Lower lobe of right lung (tissue), 2 donors: ENCODE measurements at regions not wholly inside any gene's neighbourhood (a gene's known extent, or its start where the extent isn't known, plus 50 kb on each side); places are given as distances from the start of the nearest gene placed in this dataset.

Source experiments
- ATAC-seq, 2 donors: fragments of 200-7000 bp; cut with Tn5 transposase; one replicate each; pipeline ENCODE4 v1.9.1; 2020 to 2022; ENCODE audit warnings: mild to moderate bottlenecking in 2 of 2, moderate library complexity in 2 of 2
- DNase-seq: peaks from one replicate; pipeline ENCODE4 v3.0.0-alpha.2; 2020
- H3K27ac ChIP-seq: fragments of 200-600 bp; one replicate; pipeline ENCODE4 v1.8.0; 2022
- H3K27me3 ChIP-seq: fragments of 200-600 bp; one replicate; pipeline ENCODE4 v1.8.0; 2022; ENCODE audit warnings: low read depth
- H3K36me3 ChIP-seq: fragments of 200-600 bp; one replicate; pipeline ENCODE4 v1.8.0; 2022; ENCODE audit warnings: mild to moderate bottlenecking
- H3K4me1 ChIP-seq: fragments of 200-600 bp; one replicate; pipeline ENCODE4 v1.8.0; 2022
- H3K4me3 ChIP-seq: fragments of 200-600 bp; one replicate; pipeline ENCODE4 v1.8.0; 2022; ENCODE audit warnings: mild to moderate bottlenecking
- H3K9me3 ChIP-seq: fragments of 200-600 bp; one replicate; pipeline ENCODE4 v1.8.0; 2022
- intact Hi-C: fragments of 100-400 bp; cut with DNase I; formaldehyde crosslinking; loops from one replicate; pipeline ENCODE4 v1.11.0; 2022
- TF ChIP-seq, protein P1 (sequence below): fragments of 200-600 bp; IDR thresholded peaks from one replicate; pipeline ENCODE4 v1.8.0; 2022; ENCODE audit warnings: antibody characterized with exemption, mild to moderate bottlenecking
- donor health status: DM: no; HTN: yes; CAD: no; lungs with severe emphysema.

DNA sequence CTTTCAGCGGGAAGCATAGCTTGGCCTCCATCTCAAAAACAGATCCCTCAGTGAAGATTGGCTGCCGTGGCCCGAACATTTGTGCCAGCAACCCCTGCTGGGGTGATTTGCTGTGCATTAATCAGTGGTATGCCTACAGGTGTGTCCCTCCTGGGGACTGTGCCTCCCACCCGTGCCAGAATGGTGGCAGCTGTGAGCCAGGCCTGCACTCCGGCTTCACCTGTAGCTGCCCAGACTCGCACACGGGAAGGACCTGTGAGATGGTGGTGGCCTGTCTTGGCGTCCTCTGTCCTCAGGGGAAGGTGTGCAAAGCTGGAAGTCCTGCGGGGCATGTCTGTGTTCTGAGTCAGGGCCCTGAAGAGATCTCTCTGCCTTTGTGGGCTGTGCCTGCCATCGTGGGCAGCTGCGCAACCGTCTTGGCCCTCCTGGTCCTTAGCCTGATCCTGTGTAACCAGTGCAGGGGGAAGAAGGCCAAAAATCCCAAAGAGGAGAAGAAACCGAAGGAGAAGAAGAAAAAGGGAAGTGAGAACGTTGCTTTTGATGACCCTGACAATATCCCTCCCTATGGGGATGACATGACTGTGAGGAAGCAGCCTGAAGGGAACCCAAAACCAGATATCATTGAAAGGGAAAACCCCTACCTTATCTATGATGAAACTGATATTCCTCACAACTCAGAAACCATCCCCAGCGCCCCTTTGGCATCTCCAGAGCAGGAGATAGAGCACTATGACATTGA lies 175.4 kb downstream of the FAT4 start:
- ATAC-seq = no peak
- no peak overlapping the region for H3K27ac ChIP-seq
- no peak overlapping the region for H3K4me3 ChIP-seq
- DNase-seq = no peak
- H3K9me3 ChIP-seq = no peaks in the 10 kb centered on the region
- intact Hi-C loops = no loop called here
- H3K4me1 ChIP-seq = no peaks in the 10 kb centered on the region
- H3K36me3 ChIP-seq = peaks cover 16% of the 10 kb centered on the region
- TF ChIP-seq, protein P1, sequence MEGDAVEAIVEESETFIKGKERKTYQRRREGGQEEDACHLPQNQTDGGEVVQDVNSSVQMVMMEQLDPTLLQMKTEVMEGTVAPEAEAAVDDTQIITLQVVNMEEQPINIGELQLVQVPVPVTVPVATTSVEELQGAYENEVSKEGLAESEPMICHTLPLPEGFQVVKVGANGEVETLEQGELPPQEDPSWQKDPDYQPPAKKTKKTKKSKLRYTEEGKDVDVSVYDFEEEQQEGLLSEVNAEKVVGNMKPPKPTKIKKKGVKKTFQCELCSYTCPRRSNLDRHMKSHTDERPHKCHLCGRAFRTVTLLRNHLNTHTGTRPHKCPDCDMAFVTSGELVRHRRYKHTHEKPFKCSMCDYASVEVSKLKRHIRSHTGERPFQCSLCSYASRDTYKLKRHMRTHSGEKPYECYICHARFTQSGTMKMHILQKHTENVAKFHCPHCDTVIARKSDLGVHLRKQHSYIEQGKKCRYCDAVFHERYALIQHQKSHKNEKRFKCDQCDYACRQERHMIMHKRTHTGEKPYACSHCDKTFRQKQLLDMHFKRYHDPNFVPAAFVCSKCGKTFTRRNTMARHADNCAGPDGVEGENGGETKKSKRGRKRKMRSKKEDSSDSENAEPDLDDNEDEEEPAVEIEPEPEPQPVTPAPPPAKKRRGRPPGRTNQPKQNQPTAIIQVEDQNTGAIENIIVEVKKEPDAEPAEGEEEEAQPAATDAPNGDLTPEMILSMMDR = no peak
- no peaks in the 10 kb centered on the region for H3K27me3 ChIP-seq

DNA sequence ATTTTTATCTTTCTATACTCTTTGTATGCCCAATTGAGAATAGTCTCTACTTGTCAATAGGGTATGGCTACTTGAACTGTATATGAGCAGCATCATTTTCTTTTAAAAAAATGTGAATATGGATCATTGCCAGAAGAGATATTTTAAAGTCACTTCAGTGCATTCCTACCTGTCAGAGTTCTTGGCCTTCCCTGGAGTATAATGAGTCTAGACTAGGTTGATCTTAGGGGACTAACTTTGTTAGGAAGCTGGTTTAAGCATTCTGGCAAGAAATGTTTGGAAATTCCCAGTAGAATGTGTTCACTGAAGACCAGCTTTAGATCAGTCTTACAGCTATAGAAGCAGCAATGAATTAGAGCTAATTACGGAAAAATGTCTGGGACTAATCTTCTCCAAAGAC lies 178.2 kb downstream of the FAT4 start:
- ATAC-seq (no peak), DNase-seq (no peak)
- intact Hi-C loops = no loop called here
- TF ChIP-seq, protein P1 = no peak
- Histone ChIP-seq H3K27me3 (no peaks in the 10 kb centered on the region), H3K4me1 (no peaks in the 10 kb centered on the region), H3K27ac (no peak overlapping the region), H3K36me3 (peaks cover 11% of the 10 kb centered on the region), H3K4me3 (no peak overlapping the region), H3K9me3 (no peaks in the 10 kb centered on the region)

DNA sequence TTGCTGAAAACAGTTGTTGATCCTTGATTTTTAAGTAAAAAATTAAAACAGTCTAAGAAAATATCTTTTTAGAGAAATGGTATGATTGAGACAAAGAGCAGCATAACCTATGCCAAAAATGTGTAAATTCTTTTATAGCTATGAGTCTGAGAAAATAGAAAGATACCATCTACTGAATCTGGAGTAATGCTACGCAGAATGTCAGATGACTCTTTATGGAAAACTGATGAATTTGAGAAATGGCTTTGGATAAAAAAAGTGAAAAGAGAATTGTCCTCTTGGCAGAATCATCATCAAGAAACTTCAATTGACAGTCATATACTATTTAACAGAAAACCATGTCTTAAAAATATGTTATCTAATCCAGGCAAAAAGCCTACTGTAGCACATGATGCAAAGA lies 183.1 kb downstream of the FAT4 start:
- Histone ChIP-seq H3K27ac (no peak overlapping the region), H3K4me1 (no peaks in the 10 kb centered on the region), H3K4me3 (no peak overlapping the region), H3K36me3 (no peaks in the 10 kb centered on the region), H3K9me3 (no peaks in the 10 kb centered on the region), H3K27me3 (no peaks in the 10 kb centered on the region)
- intact Hi-C loops = no loop called here
- ATAC-seq (no peak), DNase-seq (no peak)
- TF ChIP-seq, protein P1 = no peak

DNA sequence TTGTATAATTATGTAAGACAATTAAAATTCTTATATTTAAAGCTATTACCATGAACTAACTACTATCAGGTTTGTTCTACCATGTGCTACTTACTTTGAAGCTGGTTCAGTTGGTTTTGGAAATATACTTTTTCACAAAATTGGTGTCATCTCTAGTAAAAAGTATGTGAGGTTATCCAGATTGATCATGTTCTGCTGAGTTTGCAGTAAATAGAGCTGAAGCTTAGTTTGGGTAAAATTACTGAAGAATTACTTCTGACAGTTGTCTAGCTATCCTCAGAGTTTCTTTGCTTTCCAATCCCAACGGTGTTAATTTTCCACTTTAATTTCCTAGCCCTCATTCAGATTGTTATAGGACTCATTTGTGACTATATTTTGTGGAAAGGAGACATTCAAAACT lies 184.2 kb downstream of the FAT4 start:
- DNase-seq = no peak
- TF ChIP-seq, protein P1 = no peak
- no peaks in the 10 kb centered on the region for H3K4me1 ChIP-seq
- intact Hi-C loops = no loop called here
- H3K27ac ChIP-seq = no peak overlapping the region
- no peak overlapping the region for H3K4me3 ChIP-seq
- ATAC-seq = no peak
- no peaks in the 10 kb centered on the region for H3K36me3 ChIP-seq
- no peaks in the 10 kb centered on the region for H3K27me3 ChIP-seq
- no peaks in the 10 kb centered on the region for H3K9me3 ChIP-seq

DNA sequence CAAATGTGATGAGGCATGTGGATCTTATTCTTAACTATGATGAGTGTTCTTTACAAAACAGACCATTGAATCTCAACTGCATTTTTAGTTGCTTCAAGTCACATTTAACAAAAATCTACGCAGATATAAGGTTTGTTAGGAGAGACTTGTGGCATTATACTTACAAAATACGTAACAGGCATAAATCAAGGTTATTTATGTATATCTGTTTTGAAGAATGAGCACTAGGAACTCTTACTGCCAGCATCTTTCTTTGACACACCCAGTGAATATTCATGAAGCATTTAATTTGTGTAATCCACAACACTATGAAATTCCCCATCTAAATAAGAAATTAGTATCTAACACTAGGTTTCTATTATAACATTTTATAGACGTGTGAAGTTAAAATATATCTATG lies 186.3 kb downstream of the FAT4 start:
- DNase-seq = no peak
- Histone ChIP-seq H3K4me3 (no peak overlapping the region), H3K4me1 (no peaks in the 10 kb centered on the region), H3K9me3 (no peaks in the 10 kb centered on the region), H3K36me3 (no peaks in the 10 kb centered on the region), H3K27me3 (no peaks in the 10 kb centered on the region), H3K27ac (no peak overlapping the region)
- TF ChIP-seq, protein P1 = no peak
- intact Hi-C loops = no loop called here
- ATAC-seq = no peak
